Thyroid gland (tissue), 4 donors: ENCODE measurements at regions not wholly inside any gene's neighbourhood (a gene's known extent, or its start where the extent isn't known, plus 50 kb on each side); places are given as distances from the start of the nearest gene placed in this dataset.
"Not testable (repeated sequence)": the region's sequence is repeated elsewhere in the genome, so short reads cannot be mapped to it uniquely, and the experiment has no call there.

ENCODE experiments used
- DNase-seq, 2 donors: peaks; one replicate each; pipeline ENCODE4 v3.0.0-alpha.2; 2019
- H3K27ac ChIP-seq, 3 donors: fragments of 200-600 bp; sonication (generic); 1 replicate in 2 of 3; 2 replicates in 1 of 3; pipeline ENCODE4 v1.5.1; 2016 to 2019; ENCODE audit warnings: mild to moderate bottlenecking in 1 of 3, moderate library complexity in 1 of 3
- H3K27me3 ChIP-seq: fragments of 200-600 bp; sonication (generic); one replicate; pipeline ENCODE4 v1.5.1; 2019
- H3K36me3 ChIP-seq, 2 donors: fragments of 200-600 bp; sonication (generic); one replicate each; pipeline ENCODE4 v1.5.1; 2016 to 2019
- H3K4me1 ChIP-seq, 2 donors: fragments of 200-600 bp; sonication (generic); one replicate each; pipeline ENCODE4 v1.5.1; 2017 to 2019
- H3K4me3 ChIP-seq, 3 donors: fragments of 200-600 bp; sonication (generic); replicated peaks in 1 of 3; 1 replicate in 2 of 3; 2 replicates in 1 of 3; pipeline ENCODE4 v1.5.1; 2016; ENCODE audit warnings: mild to moderate bottlenecking in 1 of 3
- H3K9me3 ChIP-seq: fragments of 200-600 bp; sonication (generic); one replicate; pipeline ENCODE4 v1.5.1; 2017
- POLR2A ChIP-seq, 2 donors: fragments of 450-650 bp; IDR thresholded peaks; one replicate each; pipeline ENCODE4 v1.6.1; 2017; ENCODE audit warnings: antibody characterized with exemption in 2 of 2, mild to moderate bottlenecking in 2 of 2, moderate library complexity in 1 of 2
- WGBS, 2 donors: methylation state at CpG; one replicate each; pipeline ENCODE4 v1.1.5; 2017; 5-methylcytosine and 5-hydroxymethylcytosine counted together
- intact Hi-C: fragments of 100-400 bp; cut with DNase I; formaldehyde crosslinking; loops from one replicate; pipeline ENCODE4 v1.15.1; 2023
- TF ChIP-seq, protein P1 (sequence below), 6 experiments: fragments of 200-600 bp in 3 of 6; fragments of 450-650 bp in 3 of 6; sonication (generic) in 3 of 6; IDR thresholded peaks; one replicate each; pipeline ENCODE4 v1.5.1; 2016 to 2019; ENCODE audit warnings: antibody characterized with exemption in 6 of 6, mild to moderate bottlenecking in 2 of 6, inconsistent platforms in 1 of 6, moderate library complexity in 1 of 6

GRCh38 chr11:7186676-7187075 lies 65.0 kb upstream of the SYT9 start:
- 76 to 82% methylated on average over 1 of the region's 1 CpG for WGBS, 2 donors
- DNase-seq, result no peak
- H3K27ac ChIP-seq, result no peak overlapping the region
- H3K9me3 ChIP-seq, result no peaks in the 10 kb centered on the region
- TF ChIP-seq POLR2A (IDR thresholded peaks at IDR 0.05), result no peak
- TF ChIP-seq, protein P1, sequence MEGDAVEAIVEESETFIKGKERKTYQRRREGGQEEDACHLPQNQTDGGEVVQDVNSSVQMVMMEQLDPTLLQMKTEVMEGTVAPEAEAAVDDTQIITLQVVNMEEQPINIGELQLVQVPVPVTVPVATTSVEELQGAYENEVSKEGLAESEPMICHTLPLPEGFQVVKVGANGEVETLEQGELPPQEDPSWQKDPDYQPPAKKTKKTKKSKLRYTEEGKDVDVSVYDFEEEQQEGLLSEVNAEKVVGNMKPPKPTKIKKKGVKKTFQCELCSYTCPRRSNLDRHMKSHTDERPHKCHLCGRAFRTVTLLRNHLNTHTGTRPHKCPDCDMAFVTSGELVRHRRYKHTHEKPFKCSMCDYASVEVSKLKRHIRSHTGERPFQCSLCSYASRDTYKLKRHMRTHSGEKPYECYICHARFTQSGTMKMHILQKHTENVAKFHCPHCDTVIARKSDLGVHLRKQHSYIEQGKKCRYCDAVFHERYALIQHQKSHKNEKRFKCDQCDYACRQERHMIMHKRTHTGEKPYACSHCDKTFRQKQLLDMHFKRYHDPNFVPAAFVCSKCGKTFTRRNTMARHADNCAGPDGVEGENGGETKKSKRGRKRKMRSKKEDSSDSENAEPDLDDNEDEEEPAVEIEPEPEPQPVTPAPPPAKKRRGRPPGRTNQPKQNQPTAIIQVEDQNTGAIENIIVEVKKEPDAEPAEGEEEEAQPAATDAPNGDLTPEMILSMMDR (IDR thresholded peaks at IDR 0.05), result no peak
- H3K36me3 ChIP-seq, result no peaks in the 10 kb centered on the region
- intact Hi-C loops, result no loop called here
- H3K4me1 ChIP-seq, result no peaks in the 10 kb centered on the region
- no peaks in the 10 kb centered on the region for H3K27me3 ChIP-seq
- H3K4me3 ChIP-seq, result no peak overlapping the region

GRCh38 chr11:7192785-7193184 lies 58.9 kb upstream of the SYT9 start:
- H3K36me3 ChIP-seq, H3K27me3 ChIP-seq, H3K9me3 ChIP-seq, H3K4me1 ChIP-seq, H3K27ac ChIP-seq, intact Hi-C loops, DNase-seq, H3K4me3 ChIP-seq: not testable (repeated sequence)
- 90 to 92% methylated on average over 4 of the region's 4 CpGs for WGBS, 2 donors

- TF ChIP-seq POLR2A (IDR thresholded peaks at IDR 0.05), result no peak
- TF ChIP-seq, protein P1 (IDR thresholded peaks at IDR 0.05), result no peak
- intact Hi-C loops, result no loop called here
- DNase-seq, result no peak
- 86 to 88% methylated on average over 1 of the region's 1 CpG for WGBS, 2 donors
- H3K27me3 ChIP-seq, result no peaks in the 10 kb centered on the region
- no peaks in the 10 kb centered on the region for H3K36me3 ChIP-seq
- no peak overlapping the region for H3K27ac ChIP-seq
- no peaks in the 10 kb centered on the region for H3K9me3 ChIP-seq
- H3K4me1 ChIP-seq, result no peaks in the 10 kb centered on the region
- no peak overlapping the region for H3K4me3 ChIP-seq
These were observed 55.1 kb upstream of the SYT9 start for GRCh38 chr11:7196396-7197146.

- TF ChIP-seq POLR2A (IDR thresholded peaks at IDR 0.05), result no peak
- TF ChIP-seq, protein P1 (IDR thresholded peaks at IDR 0.05), result no peak
- intact Hi-C loops, result no loop called here
- no peak for DNase-seq
- H3K9me3 ChIP-seq, result no peaks in the 10 kb centered on the region
- H3K4me3 ChIP-seq, result no peak overlapping the region
- H3K4me1 ChIP-seq, result no peaks in the 10 kb centered on the region
- no peaks in the 10 kb centered on the region for H3K27me3 ChIP-seq
- no peaks in the 10 kb centered on the region for H3K36me3 ChIP-seq
- H3K27ac ChIP-seq, result no peak overlapping the region
These were observed 54.2 kb upstream of the SYT9 start for GRCh38 chr11:7197469-7197868.
